GM21367 (cell line): ENCODE measurements at regions not wholly inside any gene's neighbourhood (a gene's known extent, or its start where the extent isn't known, plus 50 kb on each side); places are given as distances from the start of the nearest gene placed in this dataset.

Experiments
- ATAC-seq: cut with Tn5 transposase; IDR thresholded peaks from one replicate; pipeline ENCODE4 v1.9.1; 2021; ENCODE audit not compliant: unreplicated experiment

GRCh38 chr1:95427525-95427924 lies 193.5 kb downstream of the RWDD3 start:
- no peak for ATAC-seq

- ATAC-seq: no peak
Observed at GRCh38 chr1:95431235-95431634, 197.2 kb downstream of the RWDD3 start.

- ATAC-seq: no peak
Observed at GRCh38 chr1:95435611-95436010, 201.6 kb downstream of the RWDD3 start.

GRCh38 chr1:95437011-95437410 lies 203.0 kb downstream of the RWDD3 start:
- no peak for ATAC-seq

- no peak for ATAC-seq
Observed at GRCh38 chr1:95437781-95438180, 203.8 kb downstream of the RWDD3 start.

- ATAC-seq: no peak
Observed at GRCh38 chr1:95438218-95438948, 204.4 kb downstream of the RWDD3 start.

GRCh38 chr1:95440511-95440910 lies 206.5 kb downstream of the RWDD3 start:
- ATAC-seq: no peak

GRCh38 chr1:95449516-95449915 lies 215.5 kb downstream of the RWDD3 start:
- no peak for ATAC-seq

- no peak for ATAC-seq
Observed at GRCh38 chr1:95451054-95451453, 217.0 kb downstream of the RWDD3 start.

GRCh38 chr1:95451904-95452303 lies 217.9 kb downstream of the RWDD3 start:
- ATAC-seq: no peak

- ATAC-seq: no peak
Observed at GRCh38 chr1:95453053-95453452, 219.0 kb downstream of the RWDD3 start.

GRCh38 chr1:95467036-95467435 lies 233.0 kb downstream of the RWDD3 start:
- ATAC-seq: no peak

GRCh38 chr1:95475686-95476457 lies 241.9 kb downstream of the RWDD3 start:
- ATAC-seq: no peak

- no peak for ATAC-seq
Observed at GRCh38 chr1:95496307-95496706, 262.3 kb downstream of the RWDD3 start.

- ATAC-seq: no peak
Observed at GRCh38 chr1:95496773-95497172, 262.8 kb downstream of the RWDD3 start.

- ATAC-seq: no peak
Observed at GRCh38 chr1:95497566-95497965, 263.6 kb downstream of the RWDD3 start.

GRCh38 chr1:95503278-95504030 lies 269.4 kb downstream of the RWDD3 start:
- ATAC-seq: no peak

GRCh38 chr1:95504321-95504720 lies 270.3 kb downstream of the RWDD3 start:
- no peak for ATAC-seq

- no peak for ATAC-seq
Observed at GRCh38 chr1:95506736-95507414, 272.9 kb downstream of the RWDD3 start.

GRCh38 chr1:95509989-95510388 lies 276.0 kb downstream of the RWDD3 start:
- ATAC-seq: no peak

GRCh38 chr1:95512925-95513324 lies 278.9 kb downstream of the RWDD3 start:
- no peak for ATAC-seq
